Stimulated activated CD8-positive, alpha-beta memory T cell treated with anti-CD3 and anti-CD28 coated beads, Interleukin-12 subunit alpha, Interleukin-12 subunit beta, amount 100 ng/mL, for 24 hours (primary cell): ENCODE measurements at regions not wholly inside any gene's neighbourhood (a gene's known extent, or its start where the extent isn't known, plus 50 kb on each side); places are given as distances from the start of the nearest gene placed in this dataset.

Source experiments
- DNase-seq: peaks from one replicate; pipeline ENCODE4 v3.0.0-alpha.2; 2020; ENCODE audit errors: extremely low read depth

GRCh38 chr1:110765640-110766335, 91.0 kb upstream of the KCNA3 start:
- no peak for DNase-seq

DNA sequence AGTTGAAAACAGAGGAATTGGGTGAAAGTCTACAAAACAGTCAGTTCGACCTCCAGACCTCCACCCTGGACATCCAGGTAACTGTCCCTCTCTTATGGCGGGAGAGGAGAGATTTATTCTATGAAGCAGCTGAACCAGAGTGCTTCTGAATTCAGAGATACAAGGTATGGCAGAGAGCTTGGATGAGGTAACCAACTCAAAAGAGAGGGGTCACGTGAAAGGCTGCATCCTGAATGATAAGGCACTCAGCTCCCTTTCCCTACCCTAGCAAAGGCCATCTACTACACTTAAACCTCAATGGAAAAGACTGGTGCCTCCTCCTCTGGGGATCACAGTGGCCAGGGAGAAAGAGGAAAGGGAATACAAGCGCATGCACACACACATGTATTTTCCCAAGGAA, 88.4 kb upstream of the KCNA3 start:
- DNase-seq = no peak

DNA sequence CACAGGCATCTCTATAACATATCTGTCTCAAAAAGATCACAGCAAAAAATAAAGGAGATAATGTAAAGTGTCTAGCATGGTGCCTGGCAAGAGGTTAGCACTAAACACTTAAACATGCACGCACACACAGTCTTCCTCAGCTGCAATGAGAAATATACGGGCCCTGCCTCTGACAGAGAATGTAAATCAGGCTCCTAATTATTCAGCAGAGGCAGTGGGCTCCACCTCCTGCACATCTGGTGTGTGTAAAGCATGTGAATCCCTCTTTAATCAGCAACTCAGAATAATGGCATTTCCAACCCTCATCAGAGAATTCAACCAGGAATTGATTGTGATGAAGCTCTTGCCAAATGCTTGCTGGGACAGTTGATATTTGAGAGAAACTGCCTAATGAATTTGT, 85.6 kb upstream of the KCNA3 start:
- no peak for DNase-seq

- no peak for DNase-seq
Measured at GRCh38 chr1:110756506-110756905, 81.8 kb upstream of the KCNA3 start.

DNA sequence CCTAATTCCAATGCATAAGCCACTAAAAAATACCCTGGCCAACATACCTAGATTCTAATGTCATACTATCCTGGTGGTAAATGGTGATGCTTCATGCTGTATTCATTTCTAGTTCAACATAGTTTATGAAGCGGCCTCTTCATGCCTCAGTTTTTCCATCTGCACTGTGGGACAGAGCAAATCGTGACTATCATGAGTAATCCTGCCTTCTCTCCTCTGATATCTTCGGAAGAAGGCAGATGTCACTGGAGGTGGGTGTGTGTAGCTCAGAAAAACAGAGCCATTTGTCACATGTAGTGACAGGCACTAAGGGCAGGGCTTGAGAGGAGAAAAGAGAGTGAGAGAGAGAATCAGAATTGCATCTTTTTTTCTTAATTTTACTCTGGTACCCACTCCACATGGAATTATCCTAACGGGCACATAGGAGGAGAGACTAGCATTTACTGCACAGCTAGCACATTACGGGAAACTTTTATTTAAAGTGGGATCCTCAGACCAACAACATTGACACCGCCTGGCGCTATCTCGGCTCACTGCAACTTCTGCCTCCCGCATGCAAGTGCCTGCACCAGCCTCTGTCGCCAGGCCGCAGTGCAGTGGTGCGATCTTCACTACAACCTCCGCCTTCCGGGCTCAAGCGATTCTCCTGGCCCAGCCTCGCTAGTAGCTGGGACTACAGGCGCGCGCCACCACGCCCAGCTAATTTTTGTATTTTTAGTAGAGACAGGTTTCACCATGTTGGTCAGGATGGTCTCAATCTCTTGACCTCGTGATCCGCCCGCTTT, 78.4 kb upstream of the KCNA3 start:
- DNase-seq = no peak

- no peak for DNase-seq
Measured at GRCh38 chr1:110750562-110750961, 75.8 kb upstream of the KCNA3 start.

DNA sequence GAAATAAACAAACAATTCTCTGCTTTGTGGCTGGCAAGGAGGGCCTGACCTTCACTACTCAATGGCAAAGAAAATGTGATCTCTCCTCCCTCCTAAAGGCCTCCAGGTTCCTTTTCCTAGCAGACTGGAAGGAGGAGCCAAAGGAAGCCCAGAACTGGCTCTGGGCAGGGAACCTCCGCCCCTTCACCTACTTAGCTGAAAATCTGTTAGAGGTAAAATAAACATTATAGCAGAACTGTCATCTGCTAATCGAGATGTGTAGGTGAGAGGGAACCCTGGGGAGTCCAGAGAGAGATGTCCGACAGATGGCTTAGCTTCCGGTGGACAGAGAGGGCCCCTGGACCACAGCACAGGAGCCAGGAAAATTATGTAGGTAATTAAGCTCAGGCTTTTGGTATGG, 75.2 kb upstream of the KCNA3 start:
- DNase-seq = no peak

GRCh38 chr1:110746644-110747259, 72.0 kb upstream of the KCNA3 start:
- no peak for DNase-seq

DNA sequence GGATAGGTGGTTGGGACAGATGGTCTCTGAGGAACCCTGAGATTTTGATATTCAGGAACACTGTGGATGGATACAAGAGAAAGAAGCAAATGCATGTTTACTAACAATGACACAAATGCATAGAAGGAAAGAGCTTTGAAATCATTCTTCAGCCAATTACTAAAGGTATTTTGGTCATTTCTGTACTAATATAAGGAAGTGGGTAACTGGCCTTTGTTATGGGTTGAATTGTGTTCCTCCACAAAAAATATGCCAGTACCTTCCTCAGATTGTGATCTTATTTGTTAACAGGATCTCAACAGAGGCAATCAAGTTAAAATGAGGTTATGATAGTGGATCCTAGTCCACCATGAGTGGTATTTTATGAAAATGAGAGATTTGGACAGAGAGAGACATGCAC, 68.7 kb upstream of the KCNA3 start:
- DNase-seq = no peak

GRCh38 chr1:110736900-110737605, 62.3 kb upstream of the KCNA3 start:
- DNase-seq = no peak

- DNase-seq = no peak
Measured at GRCh38 chr1:110734133-110734680, 59.5 kb upstream of the KCNA3 start.

GRCh38 chr1:110731529-110731928, 56.8 kb upstream of the KCNA3 start:
- DNase-seq = no peak

DNA sequence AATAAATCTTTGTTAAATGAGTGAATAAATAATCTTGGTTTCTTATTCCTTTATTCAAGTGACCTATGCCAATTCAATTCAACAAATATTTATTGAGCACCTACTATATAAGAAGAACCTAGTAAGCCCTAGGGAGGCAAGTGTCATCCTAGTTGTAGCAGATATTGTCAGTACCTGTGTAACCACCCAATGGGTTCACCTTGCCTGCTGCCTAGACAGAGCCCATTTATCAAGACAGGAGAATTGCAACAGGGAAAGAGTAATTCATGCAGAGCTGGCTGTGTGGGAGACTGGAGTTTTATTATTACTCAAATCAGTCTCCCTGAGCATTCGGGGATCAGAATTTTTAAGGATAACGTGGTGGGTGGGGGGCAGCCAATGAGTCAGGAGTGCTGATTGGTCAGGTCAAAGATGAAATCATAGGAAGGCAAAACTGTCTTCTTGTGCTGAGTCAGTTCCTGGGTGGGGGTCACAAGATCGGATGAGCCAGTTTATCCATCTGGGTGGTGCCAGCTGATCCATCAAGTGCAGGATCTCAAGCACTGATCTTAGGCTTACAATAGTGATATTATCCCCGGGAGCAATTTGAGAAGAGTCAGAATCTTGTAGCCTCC, 53.8 kb upstream of the KCNA3 start:
- DNase-seq = no peak

GRCh38 chr1:110727246-110727645, 52.5 kb upstream of the KCNA3 start:
- DNase-seq = no peak

GRCh38 chr1:110726755-110727154, 52.0 kb upstream of the KCNA3 start:
- no peak for DNase-seq
